ENCODE measurements at regions not wholly inside any gene's neighbourhood (a gene's known extent, or its start where the extent isn't known, plus 50 kb on each side); places are given as distances from the start of the nearest gene placed in this dataset.

GRCh38 chr13:79226938-79227337, 179.1 kb downstream of the RBM26 start:
- TF ChIP-seq CTCF (conservative IDR thresholded peaks at IDR 0.05 in 1 of 2, IDR thresholded peaks at IDR 0.05 in 1 of 2; ENCODE audit: extremely low read depth in 1 of 2, insufficient read depth in 1 of 2, low read depth in 1 of 2, low read length in 2 of 2) (no peak), EZH2 (IDR thresholded peaks at IDR 0.05; ENCODE audit: borderline replicate concordance, low read length) (no peak)

All from mammary epithelial cell (primary cell).